ENCODE measurements at regions not wholly inside any gene's neighbourhood (a gene's known extent, or its start where the extent isn't known, plus 50 kb on each side); places are given as distances from the start of the nearest gene placed in this dataset.

DNA sequence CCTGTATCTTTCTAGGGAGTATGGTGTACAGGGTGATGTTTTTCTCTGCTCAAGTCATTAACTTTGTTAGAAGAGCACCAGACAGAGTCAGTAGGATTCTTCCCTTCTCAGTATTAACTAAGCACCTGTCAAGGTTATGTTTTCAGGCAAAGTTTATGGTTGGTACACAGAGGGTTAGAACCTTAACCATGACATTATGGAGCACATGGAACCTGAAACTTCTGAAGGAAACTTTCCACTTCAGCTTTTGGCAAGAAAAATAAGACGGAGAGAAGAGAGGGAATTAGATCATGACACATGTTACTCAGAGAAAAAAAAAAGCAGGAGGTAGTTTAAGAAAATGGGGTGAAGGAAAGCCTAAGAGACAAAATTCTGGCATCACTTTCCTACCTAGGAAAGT lies 112.9 kb upstream of the PDE7B start:
- Mint-ChIP-seq H3K9me3 (ENCODE audit: insufficient read depth) (peaks cover 2% of the 10 kb centered on the region), H3K27ac (no peak overlapping the region), H3K27me3 (peaks cover 8% of the 10 kb centered on the region), H3K4me3 (no peak overlapping the region), H3K4me1 (no peaks in the 10 kb centered on the region)
- H3K4me3 ChIP-seq (ENCODE audit: control extremely low read depth in 1 of 5, extremely low read depth in 1 of 5, insufficient read depth in 1 of 5, low read depth in 2 of 5, low read length in 4 of 5): no peak overlapping the region
- no peaks in the 10 kb centered on the region for H3K79me2 ChIP-seq (ENCODE audit: control insufficient read depth, insufficient read depth, low read length)
- H3K36me3 ChIP-seq (replicated peaks in 1 of 2; ENCODE audit: control extremely low read depth in 1 of 2, control insufficient read depth in 1 of 2, extremely low read depth in 1 of 2, insufficient read depth in 2 of 2, low read length in 1 of 2): no peaks in the 10 kb centered on the region
- no peaks in the 10 kb centered on the region for H3K4me1 ChIP-seq (ENCODE audit: control insufficient read depth in 2 of 2, insufficient read depth in 2 of 2, low read length in 2 of 2)
- TF ChIP-seq, protein P1, sequence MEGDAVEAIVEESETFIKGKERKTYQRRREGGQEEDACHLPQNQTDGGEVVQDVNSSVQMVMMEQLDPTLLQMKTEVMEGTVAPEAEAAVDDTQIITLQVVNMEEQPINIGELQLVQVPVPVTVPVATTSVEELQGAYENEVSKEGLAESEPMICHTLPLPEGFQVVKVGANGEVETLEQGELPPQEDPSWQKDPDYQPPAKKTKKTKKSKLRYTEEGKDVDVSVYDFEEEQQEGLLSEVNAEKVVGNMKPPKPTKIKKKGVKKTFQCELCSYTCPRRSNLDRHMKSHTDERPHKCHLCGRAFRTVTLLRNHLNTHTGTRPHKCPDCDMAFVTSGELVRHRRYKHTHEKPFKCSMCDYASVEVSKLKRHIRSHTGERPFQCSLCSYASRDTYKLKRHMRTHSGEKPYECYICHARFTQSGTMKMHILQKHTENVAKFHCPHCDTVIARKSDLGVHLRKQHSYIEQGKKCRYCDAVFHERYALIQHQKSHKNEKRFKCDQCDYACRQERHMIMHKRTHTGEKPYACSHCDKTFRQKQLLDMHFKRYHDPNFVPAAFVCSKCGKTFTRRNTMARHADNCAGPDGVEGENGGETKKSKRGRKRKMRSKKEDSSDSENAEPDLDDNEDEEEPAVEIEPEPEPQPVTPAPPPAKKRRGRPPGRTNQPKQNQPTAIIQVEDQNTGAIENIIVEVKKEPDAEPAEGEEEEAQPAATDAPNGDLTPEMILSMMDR (IDR thresholded peaks at IDR 0.05): no peak
- TF ChIP-seq EZH2 (IDR thresholded peaks at IDR 0.05; ENCODE audit: borderline replicate concordance, insufficient read depth, low read depth, low read length, poor library complexity, severe bottlenecking): no peak
- no peak overlapping the region for H3K9ac ChIP-seq (ENCODE audit: low read length)
- no peak overlapping the region for H2AFZ ChIP-seq (ENCODE audit: insufficient read depth, low read depth, low read length, poor library complexity, severe bottlenecking)
- 100% methylated on average over 1 of the region's 1 CpG for WGBS (ENCODE audit: insufficient coverage)
- H3K4me2 ChIP-seq (replicated peaks; ENCODE audit: low read depth, low read length, poor library complexity, severe bottlenecking): no peak overlapping the region
- no peaks in the 10 kb centered on the region for H4K20me1 ChIP-seq (ENCODE audit: control insufficient read depth, insufficient read depth, low read length, poor library complexity, severe bottlenecking)
- intact Hi-C loops (cut with micrococcal nuclease): no loop called here
- H3K27ac ChIP-seq (ENCODE audit: low read length in 2 of 2): no peak overlapping the region
- DNase-seq (no peak), ATAC-seq (ENCODE audit: low read depth) (no peak)
- H3K9me3 ChIP-seq (ENCODE audit: control extremely low read depth in 1 of 3, control insufficient read depth in 2 of 3, insufficient read depth in 1 of 3, low read length in 2 of 3): no peaks in the 10 kb centered on the region
- ChIA-PET CTCF (no interaction called here), POLR2A (no interaction called here)
- H3K27me3 ChIP-seq (replicated peaks in 1 of 4; ENCODE audit: control extremely low read depth in 1 of 4, control insufficient read depth in 3 of 4, insufficient read depth in 4 of 4, low read length in 3 of 4): no peaks in the 10 kb centered on the region

DNA sequence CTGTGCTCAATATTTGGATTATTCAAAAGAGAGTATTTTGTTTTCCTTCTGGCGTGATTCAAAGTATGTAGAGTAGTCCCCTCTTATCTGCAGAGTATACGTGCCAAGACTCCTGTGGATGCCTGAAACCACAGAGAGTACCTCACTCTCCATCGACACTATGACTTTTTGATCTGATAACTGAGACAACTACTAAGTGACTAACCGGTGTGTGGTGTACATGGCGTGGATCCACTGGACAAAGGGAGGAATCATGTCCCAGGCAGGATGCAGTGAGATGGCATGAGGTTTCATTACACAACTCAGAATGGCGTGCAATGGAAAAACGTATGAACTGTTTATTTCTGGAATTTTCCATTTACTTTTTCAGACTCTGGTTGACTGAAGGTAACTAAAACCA lies 112.2 kb upstream of the PDE7B start:
- Histone ChIP-seq H3K4me3 (ENCODE audit: control extremely low read depth in 1 of 5, extremely low read depth in 1 of 5, insufficient read depth in 1 of 5, low read depth in 2 of 5, low read length in 4 of 5) (no peak overlapping the region), H3K9ac (ENCODE audit: low read length) (no peak overlapping the region), H3K79me2 (ENCODE audit: control insufficient read depth, insufficient read depth, low read length) (no peaks in the 10 kb centered on the region), H3K4me2 (replicated peaks; ENCODE audit: low read depth, low read length, poor library complexity, severe bottlenecking) (no peak overlapping the region), H3K27me3 (replicated peaks in 1 of 4; ENCODE audit: control extremely low read depth in 1 of 4, control insufficient read depth in 3 of 4, insufficient read depth in 4 of 4, low read length in 3 of 4) (no peaks in the 10 kb centered on the region), H3K36me3 (replicated peaks in 1 of 2; ENCODE audit: control extremely low read depth in 1 of 2, control insufficient read depth in 1 of 2, extremely low read depth in 1 of 2, insufficient read depth in 2 of 2, low read length in 1 of 2) (no peaks in the 10 kb centered on the region), H2AFZ (ENCODE audit: insufficient read depth, low read depth, low read length, poor library complexity, severe bottlenecking) (no peak overlapping the region), H4K20me1 (ENCODE audit: control insufficient read depth, insufficient read depth, low read length, poor library complexity, severe bottlenecking) (no peaks in the 10 kb centered on the region), H3K27ac (ENCODE audit: low read length in 2 of 2) (no peak overlapping the region), H3K4me1 (ENCODE audit: control insufficient read depth in 2 of 2, insufficient read depth in 2 of 2, low read length in 2 of 2) (no peaks in the 10 kb centered on the region), H3K9me3 (ENCODE audit: control extremely low read depth in 1 of 3, control insufficient read depth in 2 of 3, insufficient read depth in 1 of 3, low read length in 2 of 3) (no peaks in the 10 kb centered on the region)
- Mint-ChIP-seq H3K27me3 (peaks cover 12% of the 10 kb centered on the region), H3K4me3 (no peak overlapping the region), H3K9me3 (ENCODE audit: insufficient read depth) (peaks cover 2% of the 10 kb centered on the region), H3K27ac (no peak overlapping the region), H3K4me1 (no peaks in the 10 kb centered on the region)
- ChIA-PET POLR2A (no interaction called here), CTCF (no interaction called here)
- no CpG with 5 or more reads among the region's 7 CpGs for WGBS (ENCODE audit: insufficient coverage)
- intact Hi-C loops (cut with micrococcal nuclease): no loop called here
- ATAC-seq (ENCODE audit: low read depth) (no peak), DNase-seq (no peak)
- TF ChIP-seq, protein P1 (IDR thresholded peaks at IDR 0.05): no peak
- no peak for TF ChIP-seq EZH2 (IDR thresholded peaks at IDR 0.05; ENCODE audit: borderline replicate concordance, insufficient read depth, low read depth, low read length, poor library complexity, severe bottlenecking)

Measured in B cell (primary cell).